GM12891 (cell line): ENCODE measurements at regions not wholly inside any gene's neighbourhood (a gene's known extent, or its start where the extent isn't known, plus 50 kb on each side); places are given as distances from the start of the nearest gene placed in this dataset.

Experiments used
- POLR2A ChIP-seq: IDR thresholded peaks from 2 replicates; pipeline ENCODE4 v1.6.1; 2011; ENCODE audit warnings: low read depth, low read length, control low read depth
- TAF1 ChIP-seq: IDR thresholded peaks from 2 replicates; pipeline ENCODE4 v1.6.1; 2011; ENCODE audit warnings: low read depth, low read length, control low read depth

DNA sequence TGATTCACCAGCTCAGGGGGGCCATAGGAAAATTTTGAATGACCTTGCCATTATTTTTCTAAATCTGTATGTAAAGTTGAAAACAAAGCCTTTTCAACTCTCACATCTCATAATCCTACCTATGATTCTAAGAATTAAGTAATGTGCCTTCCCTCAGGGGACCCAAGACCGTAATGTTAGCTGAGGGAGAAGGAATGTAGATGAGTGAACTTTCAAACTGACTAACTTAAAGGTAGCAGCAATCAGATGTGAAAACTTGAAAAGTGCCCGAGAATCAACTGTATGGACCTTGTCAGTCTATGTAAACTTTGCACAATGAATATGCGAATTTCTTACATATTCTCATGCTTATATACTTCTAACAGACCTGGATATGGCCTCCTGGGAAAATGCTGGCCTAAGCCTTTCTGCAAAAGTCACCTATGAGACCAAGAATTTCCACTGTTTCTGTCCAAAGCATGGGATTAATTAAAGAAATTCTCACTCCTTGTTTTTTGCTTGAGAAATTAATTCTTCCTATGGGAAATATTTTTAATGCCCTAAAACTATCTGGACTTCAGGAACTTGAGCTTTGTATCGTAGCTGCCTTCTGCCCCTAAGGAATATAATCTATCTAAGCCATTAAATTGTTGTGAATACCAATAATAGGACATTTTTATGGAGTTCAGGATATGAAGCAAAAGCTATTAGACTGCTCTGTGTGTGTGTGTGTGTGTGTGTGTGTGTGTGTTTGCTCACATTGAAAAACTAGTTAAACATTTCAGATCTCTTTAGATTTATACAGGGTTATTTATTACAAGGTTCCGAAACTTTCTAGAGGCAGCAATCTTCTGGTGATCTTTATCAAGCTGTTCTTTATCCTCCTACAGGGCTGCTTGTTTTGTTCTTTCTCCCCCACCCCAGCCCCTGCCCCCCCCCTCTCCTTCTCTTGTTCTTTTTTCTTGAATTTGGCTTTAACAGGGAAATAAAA is 169.1 kb upstream of the CLINT1 start:
- TF ChIP-seq TAF1 (no peak), POLR2A (no peak)
